HG03432 (cell line): ENCODE measurements at regions not wholly inside any gene's neighbourhood (a gene's known extent, or its start where the extent isn't known, plus 50 kb on each side); places are given as distances from the start of the nearest gene placed in this dataset.
A peak's percentile ranks its signal among the peaks of the same experiment; 100 is the strongest.

Experiments used
- ATAC-seq: cut with Tn5 transposase; IDR thresholded peaks from one replicate; pipeline ENCODE4 v1.9.1; 2021; ENCODE audit warnings: mild to moderate bottlenecking, moderate library complexity; ENCODE audit not compliant: unreplicated experiment

DNA sequence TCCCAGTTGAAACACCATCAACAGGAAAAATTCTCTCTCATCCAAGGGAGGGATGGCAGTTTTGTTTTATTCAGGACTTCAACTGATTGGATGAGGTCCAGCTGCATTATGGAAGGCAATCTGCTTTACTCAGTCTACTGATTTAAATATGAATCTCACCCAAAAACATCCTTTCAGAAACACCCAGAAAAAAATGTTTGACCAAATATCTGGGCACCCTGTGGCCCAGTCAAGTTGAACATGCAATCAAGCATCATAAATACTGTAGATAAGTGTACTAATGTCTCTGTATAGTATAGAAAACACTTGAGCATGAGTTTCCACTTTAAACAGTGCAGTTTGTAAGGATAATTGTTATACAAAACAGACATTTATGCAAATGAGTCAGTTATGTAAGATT, 753.2 kb downstream of the ARAP2 start:
- ATAC-seq = no peak

- ATAC-seq = no peak
Measured at GRCh38 chr4:35493977-35494376, 750.3 kb downstream of the ARAP2 start.

GRCh38 chr4:35494955-35495354, 749.4 kb downstream of the ARAP2 start:
- no peak for ATAC-seq

- ATAC-seq = peak; percentile 75
Measured at GRCh38 chr4:35500812-35501211, 743.5 kb downstream of the ARAP2 start.

DNA sequence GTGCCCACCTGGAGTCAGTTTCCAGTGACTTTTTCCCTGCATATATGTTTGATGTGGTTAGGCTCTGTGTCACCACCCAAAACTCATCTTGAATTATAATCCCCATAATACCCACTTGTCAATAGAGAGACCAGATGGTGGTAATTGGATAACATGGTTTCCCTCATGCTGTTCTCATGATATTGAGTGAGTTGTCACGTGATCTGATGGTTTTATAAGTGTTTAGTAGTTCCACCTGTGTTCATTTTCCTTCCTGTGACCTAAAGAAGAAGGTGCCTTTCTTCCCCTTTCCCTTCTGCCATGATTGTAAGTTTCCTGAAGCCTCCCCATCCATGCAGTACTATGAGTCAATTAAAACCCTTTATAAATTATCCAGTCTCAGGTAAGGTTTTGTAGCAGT, 740.9 kb downstream of the ARAP2 start:
- no peak for ATAC-seq

- ATAC-seq = no peak
Measured at GRCh38 chr4:35506161-35506560, 738.2 kb downstream of the ARAP2 start.

DNA sequence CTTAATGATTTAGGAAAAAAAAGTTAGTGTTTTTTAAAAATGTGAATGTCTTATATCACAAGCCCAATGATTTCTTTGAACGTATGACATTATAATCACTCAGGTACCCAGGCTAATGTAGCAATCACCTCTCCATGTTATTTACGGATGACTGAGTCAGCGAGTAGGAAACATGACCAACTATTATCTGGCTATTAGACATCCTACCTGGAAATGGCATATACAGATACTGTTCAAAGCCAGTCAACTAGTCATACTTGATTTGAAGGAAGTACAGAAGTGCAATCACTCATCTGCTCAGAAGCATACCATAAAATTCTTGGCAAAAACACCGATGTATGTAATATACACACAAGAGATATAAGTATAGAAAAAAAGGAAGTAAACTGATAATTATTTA, 732.5 kb downstream of the ARAP2 start:
- ATAC-seq = no peak

DNA sequence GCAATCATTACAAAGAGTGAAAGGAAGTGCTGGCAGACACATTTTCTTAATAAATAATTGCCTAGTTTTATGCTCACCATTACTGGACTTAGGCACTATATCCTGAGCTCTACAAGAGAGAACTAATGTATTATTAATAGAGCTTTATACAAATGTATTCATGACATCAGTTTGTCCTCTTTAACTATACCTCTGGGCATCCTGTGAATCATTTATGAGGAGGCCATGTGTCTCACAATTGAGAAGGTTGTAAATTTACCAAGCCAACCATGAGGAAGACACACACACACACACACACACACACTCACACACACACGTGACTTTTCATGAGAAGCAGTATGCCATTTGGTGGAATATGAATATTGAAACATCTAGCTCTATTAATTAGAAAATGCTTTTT, 728.2 kb downstream of the ARAP2 start:
- ATAC-seq = no peak

- ATAC-seq = no peak
Measured at GRCh38 chr4:35520059-35520458, 724.3 kb downstream of the ARAP2 start.

DNA sequence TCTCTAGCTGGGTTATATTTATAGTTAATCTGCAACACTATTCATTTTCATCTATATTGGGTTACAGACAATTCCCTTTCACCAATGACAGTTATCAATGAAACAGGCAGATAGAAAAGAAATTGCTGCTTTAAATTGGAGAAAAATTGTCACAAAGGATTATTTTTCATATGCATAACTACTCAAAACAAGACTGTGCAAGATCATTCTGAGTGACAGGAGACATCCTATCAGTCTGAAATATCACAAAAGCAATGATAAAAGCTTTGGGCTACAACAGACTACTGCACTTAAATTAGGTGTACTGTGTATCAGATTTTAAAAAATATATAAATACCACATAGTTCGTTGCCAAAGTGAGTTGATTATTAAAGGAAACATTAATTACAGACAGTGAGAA, 722.6 kb downstream of the ARAP2 start:
- ATAC-seq = no peak

DNA sequence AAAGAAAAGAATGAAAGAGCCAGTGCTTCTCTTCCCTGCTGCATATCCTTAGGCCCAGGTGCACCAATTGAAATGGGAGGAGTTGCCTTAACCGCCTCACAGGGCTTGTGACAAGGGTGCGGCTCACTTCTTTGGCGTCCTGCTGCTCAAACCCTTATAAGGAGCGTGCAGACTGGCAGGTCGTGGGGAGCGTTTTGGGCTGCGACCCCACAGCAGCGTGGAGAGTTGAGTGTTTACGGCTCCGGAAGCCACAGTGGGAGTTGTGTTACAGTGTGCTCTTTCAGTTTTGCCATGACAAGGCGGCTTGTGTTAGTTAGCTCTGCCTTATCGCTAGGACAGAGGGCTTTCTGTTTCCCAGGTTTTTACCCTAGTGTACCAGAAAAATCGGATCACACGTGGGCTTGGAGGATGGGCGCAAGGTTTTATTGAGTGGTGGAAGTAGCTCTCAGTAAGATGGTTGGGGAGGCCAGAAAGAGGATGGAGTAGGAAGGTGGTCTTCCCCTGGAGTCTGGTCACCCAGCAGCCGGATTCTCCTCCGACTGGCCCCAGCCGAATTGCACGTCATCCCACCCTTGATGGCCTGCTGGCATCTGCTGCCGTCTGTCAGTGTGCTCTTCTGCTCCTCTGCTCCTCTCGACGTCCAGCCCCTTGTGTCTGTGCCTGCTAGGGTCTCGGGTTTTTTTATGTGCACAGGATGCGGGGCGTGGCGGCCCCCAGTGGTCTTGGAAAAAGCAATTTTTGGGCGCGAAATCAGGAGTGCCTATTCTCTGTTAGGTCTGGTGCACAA, 718.9 kb downstream of the ARAP2 start:
- ATAC-seq = peak; percentile 47

DNA sequence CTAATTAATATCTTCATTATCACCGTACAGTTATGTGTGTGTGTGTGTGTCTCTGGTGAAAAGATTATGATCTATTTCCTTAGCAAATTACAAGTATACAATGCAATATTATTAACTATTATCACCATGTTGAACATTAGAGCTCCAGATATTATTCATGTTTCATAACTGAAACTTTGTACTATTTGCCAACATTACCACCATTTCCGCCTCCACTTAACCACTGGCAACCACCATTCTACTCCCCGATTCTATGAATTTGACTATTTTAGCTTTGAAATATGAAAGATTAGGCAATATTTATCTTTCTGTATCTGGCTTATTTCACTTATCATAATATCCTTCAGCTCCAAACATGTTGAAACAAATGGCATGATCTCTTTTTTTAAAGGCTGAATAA, 717.9 kb downstream of the ARAP2 start:
- ATAC-seq = peak; percentile 69

DNA sequence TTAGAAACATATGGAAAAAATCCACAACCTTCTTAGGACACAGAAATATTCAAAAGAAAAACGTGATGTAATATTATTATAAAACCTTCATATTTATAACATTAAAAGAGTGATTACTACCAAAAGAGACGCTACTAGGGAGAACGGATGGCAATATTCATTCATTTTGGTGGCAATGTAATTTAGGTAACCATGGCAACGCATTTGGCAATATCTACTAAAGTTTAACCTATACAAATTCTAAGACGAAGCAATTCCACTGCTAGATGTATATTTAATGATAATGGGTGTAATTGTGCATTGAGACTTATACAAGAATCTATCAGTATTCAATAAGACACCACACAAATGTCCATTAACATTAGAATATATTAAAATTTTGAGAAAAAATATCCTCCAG, 709.4 kb downstream of the ARAP2 start:
- ATAC-seq = no peak

- no peak for ATAC-seq
Measured at GRCh38 chr4:35538807-35539206, 705.5 kb downstream of the ARAP2 start.

- no peak for ATAC-seq
Measured at GRCh38 chr4:35539404-35540055, 704.8 kb downstream of the ARAP2 start.

DNA sequence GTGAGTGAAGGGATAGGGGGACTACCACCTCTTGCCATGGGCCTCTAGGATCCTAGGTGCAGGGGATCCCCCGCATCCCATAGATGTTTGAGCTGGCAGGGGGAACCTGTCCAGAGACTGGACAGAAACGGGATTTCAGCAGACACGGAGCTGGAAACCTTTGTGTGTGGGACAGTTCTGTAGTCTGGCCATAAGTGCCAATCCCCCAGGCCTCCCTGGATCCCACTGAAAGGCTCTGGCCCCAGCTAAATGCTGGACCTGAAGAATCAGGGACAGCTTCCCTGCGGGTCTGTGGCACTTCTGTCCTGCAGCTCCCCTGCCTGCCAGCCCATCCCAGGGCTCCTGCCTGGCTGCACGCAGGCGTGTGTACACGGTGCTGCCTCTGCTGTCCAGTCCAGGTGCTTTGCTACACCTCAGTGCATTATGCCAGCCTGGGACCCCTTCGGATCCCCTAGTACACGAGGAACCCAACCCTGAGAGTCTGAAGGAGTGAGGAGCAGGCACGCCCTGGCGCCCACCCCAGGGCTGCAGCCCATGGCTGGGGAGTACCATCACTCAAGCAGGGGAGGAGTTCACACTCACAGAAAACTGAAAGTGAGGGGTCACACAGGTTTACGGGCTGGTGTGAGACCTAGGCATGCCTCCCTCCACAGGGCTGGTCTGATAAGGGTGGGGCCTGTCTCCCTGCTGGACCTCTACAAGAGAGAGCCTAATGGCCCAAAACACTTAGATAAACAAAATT, 703.0 kb downstream of the ARAP2 start:
- ATAC-seq = no peak

GRCh38 chr4:35541888-35542213, 702.5 kb downstream of the ARAP2 start:
- ATAC-seq = no peak

- ATAC-seq = no peak
Measured at GRCh38 chr4:35548921-35549320, 695.4 kb downstream of the ARAP2 start.

- ATAC-seq = no peak
Measured at GRCh38 chr4:35556387-35556786, 687.9 kb downstream of the ARAP2 start.

DNA sequence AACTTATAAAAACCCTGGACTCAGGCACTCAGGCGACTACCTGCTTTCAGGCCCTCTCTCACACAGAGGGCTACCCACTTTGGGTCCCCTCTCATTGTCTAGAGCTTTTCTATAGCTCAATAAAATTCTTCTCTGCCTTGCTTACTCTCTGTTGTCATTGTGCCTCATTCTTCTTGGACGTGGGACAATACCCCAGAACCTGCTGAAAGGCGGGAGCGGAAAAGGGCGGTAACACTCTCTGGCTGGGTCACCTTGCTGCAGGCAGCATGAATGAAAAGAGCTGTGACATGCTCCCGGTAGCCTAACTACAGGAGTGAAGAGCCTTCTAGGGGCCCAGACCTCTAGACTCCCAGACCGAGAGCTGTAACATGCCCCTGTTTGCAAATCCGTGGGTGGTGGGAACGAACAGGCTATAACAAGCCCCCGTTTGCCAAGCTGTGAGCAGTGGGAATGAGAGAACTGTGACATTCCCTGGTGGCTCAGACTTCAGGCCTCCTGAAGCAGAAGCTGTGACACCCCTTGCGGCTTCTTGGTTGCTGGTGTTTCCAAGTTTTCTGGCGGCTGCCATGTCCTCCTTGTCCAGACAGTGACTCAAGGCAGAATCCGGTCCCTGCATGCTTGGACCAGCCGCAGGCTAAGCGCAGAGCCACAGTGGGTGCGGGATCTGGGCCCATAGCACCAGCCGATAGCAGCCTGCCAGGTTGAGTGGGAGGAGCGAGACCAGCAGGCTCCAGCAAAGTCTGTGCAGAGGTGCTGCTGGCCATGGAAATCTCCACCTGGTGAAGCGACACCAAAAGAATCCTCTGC, 684.6 kb downstream of the ARAP2 start:
- no peak for ATAC-seq

DNA sequence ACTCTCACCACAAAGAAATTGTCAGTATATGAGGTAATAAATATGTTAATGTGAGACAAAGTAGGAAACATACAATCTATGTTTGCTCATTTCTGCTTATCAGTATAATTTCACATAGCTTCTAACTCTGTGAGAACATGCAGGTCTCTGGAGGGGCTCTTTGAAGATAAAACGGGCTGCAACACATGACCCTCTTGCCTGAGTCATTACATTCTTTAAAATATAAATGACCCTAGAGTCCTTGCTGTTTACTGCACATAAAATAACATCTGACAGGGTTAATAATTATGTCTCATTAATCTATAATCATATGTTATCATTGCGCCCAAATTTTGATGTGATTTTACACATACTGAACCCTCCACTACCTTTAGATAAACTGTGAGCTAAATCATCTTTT, 681.5 kb downstream of the ARAP2 start:
- ATAC-seq = no peak
